ENCODE measurements at regions not wholly inside any gene's neighbourhood (a gene's known extent, or its start where the extent isn't known, plus 50 kb on each side); places are given as distances from the start of the nearest gene placed in this dataset.

- no peak for DNase-seq
- H3K27me3 Mint-ChIP-seq (ENCODE audit: low read depth, poor library complexity): no peaks in the 10 kb centered on the region
- H3K4me3 Mint-ChIP-seq: no peak overlapping the region
- no peak overlapping the region for H3K27ac Mint-ChIP-seq
- H3K36me3 Mint-ChIP-seq (ENCODE audit: low read depth): no peaks in the 10 kb centered on the region
- no peak for TF ChIP-seq CTCF (IDR thresholded peaks at IDR 0.05)
- H3K9me3 Mint-ChIP-seq: no peaks in the 10 kb centered on the region
- no peaks in the 10 kb centered on the region for H3K4me1 Mint-ChIP-seq
These were observed 506.7 kb downstream of the PCDH18 start for GRCh38 chr4:137025484-137026059.

- H3K4me1 Mint-ChIP-seq: no peaks in the 10 kb centered on the region
These were observed 516.6 kb downstream of the PCDH18 start for GRCh38 chr4:137015426-137016409.

GRCh38 chr4:137000432-137000831 is 531.9 kb downstream of the PCDH18 start:
- H3K27ac Mint-ChIP-seq: no peak overlapping the region
- H3K27me3 Mint-ChIP-seq (ENCODE audit: low read depth, poor library complexity): no peaks in the 10 kb centered on the region
- no peak for TF ChIP-seq CTCF (IDR thresholded peaks at IDR 0.05)
- peaks cover 3% of the 10 kb centered on the region for H3K9me3 Mint-ChIP-seq
- H3K4me1 Mint-ChIP-seq: peaks cover 4% of the 10 kb centered on the region
- no peak overlapping the region for H3K4me3 Mint-ChIP-seq
- no peak for DNase-seq
- no peaks in the 10 kb centered on the region for H3K36me3 Mint-ChIP-seq (ENCODE audit: low read depth)

More at GRCh38 chr4:137015426-137016409, 516.6 kb downstream of the PCDH18 start:
- H3K9me3 Mint-ChIP-seq: no peaks in the 10 kb centered on the region
- no peak for DNase-seq
- H3K27me3 Mint-ChIP-seq (ENCODE audit: low read depth, poor library complexity): no peaks in the 10 kb centered on the region
- H3K4me3 Mint-ChIP-seq: no peak overlapping the region
- no peak for TF ChIP-seq CTCF (IDR thresholded peaks at IDR 0.05)
- no peaks in the 10 kb centered on the region for H3K36me3 Mint-ChIP-seq (ENCODE audit: low read depth)
- no peak overlapping the region for H3K27ac Mint-ChIP-seq

- Mint-ChIP-seq H3K9me3 (no peaks in the 10 kb centered on the region), H3K27me3 (ENCODE audit: low read depth, poor library complexity) (no peaks in the 10 kb centered on the region), H3K36me3 (ENCODE audit: low read depth) (no peaks in the 10 kb centered on the region), H3K27ac (no peak overlapping the region), H3K4me1 (no peaks in the 10 kb centered on the region), H3K4me3 (no peak overlapping the region)
- no peak for DNase-seq
- TF ChIP-seq CTCF (IDR thresholded peaks at IDR 0.05): no peak
These were observed 540.3 kb downstream of the PCDH18 start for GRCh38 chr4:136992032-136992431.

GRCh38 chr4:136985683-136986082 is 546.6 kb downstream of the PCDH18 start:
- Mint-ChIP-seq H3K27me3 (ENCODE audit: low read depth, poor library complexity) (no peaks in the 10 kb centered on the region), H3K9me3 (no peaks in the 10 kb centered on the region), H3K36me3 (ENCODE audit: low read depth) (no peaks in the 10 kb centered on the region), H3K4me3 (no peak overlapping the region), H3K4me1 (no peaks in the 10 kb centered on the region), H3K27ac (no peak overlapping the region)
- DNase-seq: no peak
- no peak for TF ChIP-seq CTCF (IDR thresholded peaks at IDR 0.05)

Data from nephron progenitor cell (in vitro differentiated cells).